ENCODE measurements at regions not wholly inside any gene's neighbourhood (a gene's known extent, or its start where the extent isn't known, plus 50 kb on each side); places are given as distances from the start of the nearest gene placed in this dataset.

DNA sequence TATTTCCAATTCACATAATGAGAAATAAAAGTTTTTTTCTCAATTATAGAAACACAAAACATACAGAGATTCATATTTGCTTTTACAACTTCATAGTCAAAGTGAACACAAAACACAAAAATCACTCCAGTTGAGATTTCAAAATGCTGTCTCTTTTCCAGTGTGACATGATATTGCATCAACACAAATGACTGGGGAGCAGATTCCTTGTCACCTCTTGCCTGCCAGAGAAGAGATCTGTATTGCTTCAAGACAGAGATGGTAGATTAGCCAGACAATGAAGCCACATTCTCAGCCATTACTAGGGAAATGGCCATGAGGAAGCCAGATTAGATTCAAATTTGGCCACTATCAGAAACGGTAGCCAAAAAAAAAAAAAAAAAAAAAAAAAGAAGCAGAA, 2313.1 kb upstream of the AGA start:
- BruUV-seq (replicated peaks): no TSS peak
- no peaks in the 10 kb centered on the region for H4K20me1 ChIP-seq (ENCODE audit: insufficient read depth)
- no peaks in the 10 kb centered on the region for H3K36me3 ChIP-seq (ENCODE audit: control insufficient read depth in 1 of 2, insufficient read depth in 2 of 2, low read length in 2 of 2)
- no peak overlapping the region for H3K9ac ChIP-seq (ENCODE audit: low read length)
- no peaks in the 10 kb centered on the region for H3K79me2 ChIP-seq (ENCODE audit: insufficient read depth, low read length)
- DNase-seq (ENCODE audit: low read depth, low spot score) (no peak), ATAC-seq (no peak)
- intact Hi-C loops (cut with micrococcal nuclease): no loop called here
- H3K9me3 ChIP-seq (ENCODE audit: control insufficient read depth in 1 of 2, insufficient read depth in 1 of 2, low read depth in 1 of 2, low read length in 2 of 2): no peaks in the 10 kb centered on the region
- no peak overlapping the region for H3K4me2 ChIP-seq (ENCODE audit: low read length)
- peak overlapping the region; percentile 72 for H2AFZ ChIP-seq (ENCODE audit: low read depth, low read length, poor library complexity, severe bottlenecking)
- H3K9me2 ChIP-seq (ENCODE audit: insufficient read depth): no peaks in the 10 kb centered on the region
- POLR2A ChIA-PET: no interaction called here
- no peaks in the 10 kb centered on the region for H3K27me3 ChIP-seq (ENCODE audit: insufficient read depth, low read length)
- H3K4me3 ChIP-seq (replicated peaks in 1 of 2; ENCODE audit: low read depth in 1 of 2, low read length in 2 of 2): no peak overlapping the region
- H3K4me1 ChIP-seq (ENCODE audit: control insufficient read depth in 1 of 2, insufficient read depth in 2 of 2, low read length in 2 of 2): no peaks in the 10 kb centered on the region
- no peak overlapping the region for H3K27ac ChIP-seq (ENCODE audit: low read depth, low read length)
- TF ChIP-seq CEBPB (IDR thresholded peaks at IDR 0.05; ENCODE audit: low read depth) (peak; percentile 43), SIN3A (IDR thresholded peaks at IDR 0.05; ENCODE audit: low read depth) (no peak)
- TF ChIP-seq, protein P1, sequence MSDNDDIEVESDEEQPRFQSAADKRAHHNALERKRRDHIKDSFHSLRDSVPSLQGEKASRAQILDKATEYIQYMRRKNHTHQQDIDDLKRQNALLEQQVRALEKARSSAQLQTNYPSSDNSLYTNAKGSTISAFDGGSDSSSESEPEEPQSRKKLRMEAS (IDR thresholded peaks at IDR 0.05): no peak
- CTCF ChIA-PET: no interaction called here
- RAD21 ChIA-PET (ENCODE audit: low non-redundant PET in 1 of 2, low total read pairs in 2 of 2, uncharacterized antibody in 2 of 2, unreplicated experiment in 2 of 2): no interaction called here

DNA sequence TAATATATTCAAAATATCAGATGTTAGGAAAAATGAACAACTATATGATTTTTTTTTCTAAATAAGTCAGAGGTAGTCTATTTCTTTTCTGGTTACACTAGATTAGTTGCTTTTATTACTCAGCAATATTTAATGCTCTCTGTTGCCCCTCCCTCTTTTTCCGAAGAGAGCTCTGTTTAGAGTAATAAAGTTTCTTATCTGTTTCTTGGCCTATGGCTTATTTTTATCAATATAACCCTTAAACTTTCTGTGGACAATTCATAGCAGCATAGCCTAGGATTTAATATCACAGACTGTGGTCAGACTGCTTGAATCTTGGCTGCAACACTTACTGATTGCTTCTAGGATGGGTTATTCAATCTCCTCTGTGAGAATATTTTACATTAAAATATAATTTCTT, 2315.4 kb upstream of the AGA start:
- no peak overlapping the region for H3K4me3 ChIP-seq (replicated peaks in 1 of 2; ENCODE audit: low read depth in 1 of 2, low read length in 2 of 2)
- no peak for TF ChIP-seq JUND (IDR thresholded peaks at IDR 0.05)
- no peak for TF ChIP-seq SP1 (IDR thresholded peaks at IDR 0.05; ENCODE audit: low read depth)
- TF ChIP-seq EZH2phosphoT487 (IDR thresholded peaks at IDR 0.05; ENCODE audit: borderline replicate concordance): no peak
- TF ChIP-seq ELF1 (IDR thresholded peaks at IDR 0.05; ENCODE audit: borderline replicate concordance, low read depth): no peak
- H3K4me1 ChIP-seq (ENCODE audit: control insufficient read depth in 1 of 2, insufficient read depth in 2 of 2, low read length in 2 of 2): no peaks in the 10 kb centered on the region
- no peaks in the 10 kb centered on the region for H3K9me2 ChIP-seq (ENCODE audit: insufficient read depth)
- H3K4me2 ChIP-seq (ENCODE audit: low read length): no peak overlapping the region
- H3K9ac ChIP-seq (ENCODE audit: low read length): no peak overlapping the region
- H3K27ac ChIP-seq (ENCODE audit: low read depth, low read length): no peak overlapping the region
- ChIA-PET POLR2A (no interaction called here), CTCF (no interaction called here), RAD21 (ENCODE audit: low non-redundant PET in 1 of 2, low total read pairs in 2 of 2, uncharacterized antibody in 2 of 2, unreplicated experiment in 2 of 2) (no interaction called here)
- no peak overlapping the region for H2AFZ ChIP-seq (ENCODE audit: low read depth, low read length, poor library complexity, severe bottlenecking)
- no peaks in the 10 kb centered on the region for H3K36me3 ChIP-seq (ENCODE audit: control insufficient read depth in 1 of 2, insufficient read depth in 2 of 2, low read length in 2 of 2)
- no peaks in the 10 kb centered on the region for H3K27me3 ChIP-seq (ENCODE audit: insufficient read depth, low read length)
- no peaks in the 10 kb centered on the region for H3K79me2 ChIP-seq (ENCODE audit: insufficient read depth, low read length)
- no peaks in the 10 kb centered on the region for H4K20me1 ChIP-seq (ENCODE audit: insufficient read depth)
- intact Hi-C loops (cut with micrococcal nuclease): no loop called here
- DNase-seq (ENCODE audit: low read depth, low spot score): no peak
- no peaks in the 10 kb centered on the region for H3K9me3 ChIP-seq (ENCODE audit: control insufficient read depth in 1 of 2, insufficient read depth in 1 of 2, low read depth in 1 of 2, low read length in 2 of 2)
- no TSS peak for BruUV-seq (replicated peaks)
- no peak for ATAC-seq

Measured in HCT116 (cell line).